ENCODE measurements at regions not wholly inside any gene's neighbourhood (a gene's known extent, or its start where the extent isn't known, plus 50 kb on each side); places are given as distances from the start of the nearest gene placed in this dataset.

GRCh38 chr5:86337667-86338460 lies 279.9 kb upstream of the COX7C start:
- H3K4me3 ChIP-seq (ENCODE audit: low read depth, low read length) = no peak overlapping the region
- in situ Hi-C loops (cut with HindIII; ENCODE audit: low sequenced_read_pairs) = no loop called here
- no peak for TF ChIP-seq CTCF (IDR thresholded peaks at IDR 0.05; ENCODE audit: low read depth, low read length)
- no peak for DNase-seq (ENCODE audit: low read depth, low spot score)

- no peak for DNase-seq (ENCODE audit: low read depth, low spot score)
- in situ Hi-C loops (cut with HindIII; ENCODE audit: low sequenced_read_pairs) = no loop called here
- no peak for TF ChIP-seq CTCF (IDR thresholded peaks at IDR 0.05; ENCODE audit: low read depth, low read length)
- no peak overlapping the region for H3K4me3 ChIP-seq (ENCODE audit: low read depth, low read length)
Measured at GRCh38 chr5:86354664-86355063, 263.1 kb upstream of the COX7C start.

GRCh38 chr5:86360801-86361200 lies 256.9 kb upstream of the COX7C start:
- TF ChIP-seq CTCF (IDR thresholded peaks at IDR 0.05; ENCODE audit: low read depth, low read length) = no peak
- no peak for DNase-seq (ENCODE audit: low read depth, low spot score)
- no peak overlapping the region for H3K4me3 ChIP-seq (ENCODE audit: low read depth, low read length)
- in situ Hi-C loops (cut with HindIII; ENCODE audit: low sequenced_read_pairs) = no loop called here

- in situ Hi-C loops (cut with HindIII; ENCODE audit: low sequenced_read_pairs) = no loop called here
- no peak for DNase-seq (ENCODE audit: low read depth, low spot score)
- H3K4me3 ChIP-seq (ENCODE audit: low read depth, low read length) = no peak overlapping the region
- no peak for TF ChIP-seq CTCF (IDR thresholded peaks at IDR 0.05; ENCODE audit: low read depth, low read length)
Measured at GRCh38 chr5:86371061-86371460, 246.7 kb upstream of the COX7C start.

- in situ Hi-C loops (cut with HindIII; ENCODE audit: low sequenced_read_pairs) = no loop called here
- H3K4me3 ChIP-seq (ENCODE audit: low read depth, low read length) = no peak overlapping the region
- no peak for TF ChIP-seq CTCF (IDR thresholded peaks at IDR 0.05; ENCODE audit: low read depth, low read length)
- no peak for DNase-seq (ENCODE audit: low read depth, low spot score)
Measured at GRCh38 chr5:86374611-86375010, 243.1 kb upstream of the COX7C start.

- H3K4me3 ChIP-seq (ENCODE audit: low read depth, low read length) = no peak overlapping the region
- no peak for TF ChIP-seq CTCF (IDR thresholded peaks at IDR 0.05; ENCODE audit: low read depth, low read length)
- no peak for DNase-seq (ENCODE audit: low read depth, low spot score)
- in situ Hi-C loops (cut with HindIII; ENCODE audit: low sequenced_read_pairs) = no loop called here
Measured at GRCh38 chr5:86376214-86376613, 241.5 kb upstream of the COX7C start.

Measured in astrocyte of the spinal cord (primary cell).